Transverse colon (tissue), 3 donors: ENCODE measurements at regions not wholly inside any gene's neighbourhood (a gene's known extent, or its start where the extent isn't known, plus 50 kb on each side); places are given as distances from the start of the nearest gene placed in this dataset.

Experiments
- CTCF ChIP-seq, 5 experiments: fragments of 200-600 bp in 3 of 5; fragments of 450-650 bp in 2 of 5; sonication (generic) in 3 of 5; IDR thresholded peaks; 1 replicate in 2 of 5; 2 replicates in 3 of 5; pipeline ENCODE4 v1.5.1; 2016 to 2017; ENCODE audit warnings: antibody characterized with exemption in 5 of 5, inconsistent platforms in 3 of 5, mild to moderate bottlenecking in 2 of 5, moderate library complexity in 1 of 5
- EP300 ChIP-seq: sonication (generic); formaldehyde crosslinking; IDR thresholded peaks from one replicate; pipeline ENCODE4 v1.6.1; 2017; ENCODE audit warnings: antibody characterized with exemption, low read depth

DNA sequence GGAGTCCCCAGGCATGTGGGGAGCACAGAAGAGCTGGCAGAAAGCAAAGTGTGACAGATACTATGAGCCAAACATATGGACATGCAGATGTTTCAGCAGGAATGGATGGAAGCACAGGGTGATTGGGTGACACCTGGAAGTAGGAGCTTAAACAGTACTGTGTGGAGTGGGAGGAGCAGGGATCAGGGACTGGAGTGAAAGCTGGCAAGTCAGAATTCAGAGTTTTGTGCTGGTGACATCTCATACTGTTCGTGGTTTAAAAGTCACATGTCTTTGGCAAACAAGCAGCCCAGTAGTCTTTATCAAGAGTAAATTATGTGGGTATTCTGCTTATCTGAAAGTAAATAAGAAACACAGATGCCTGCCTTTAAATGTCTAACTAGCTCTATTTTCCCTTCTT lies 408.2 kb downstream of the COG6 start:
- TF ChIP-seq CTCF (IDR thresholded peaks at IDR 0.05) (no peak), EP300 (no peak)
